Ovary (tissue), 7 donors: ENCODE measurements at regions not wholly inside any gene's neighbourhood (a gene's known extent, or its start where the extent isn't known, plus 50 kb on each side); places are given as distances from the start of the nearest gene placed in this dataset.

Experiments used
- DNase-seq, 5 donors: peaks; one replicate each; pipeline ENCODE4 v3.0.0-alpha.2; 2019 to 2020
- H3K27ac ChIP-seq, 2 donors: fragments of 200-600 bp; one replicate each; pipeline versions ENCODE4 v1.5.1 to v1.8.0; 2019 to 2022
- H3K27me3 ChIP-seq: fragments of 200-600 bp; one replicate; pipeline ENCODE4 v1.8.0; 2022
- H3K36me3 ChIP-seq: fragments of 200-600 bp; sonication (generic); one replicate; pipeline ENCODE4 v1.5.1; 2019
- H3K4me1 ChIP-seq: one replicate; pipeline ENCODE4 v1.8.1; 2013; ENCODE audit warnings: mild to moderate bottlenecking, moderate library complexity; ENCODE audit not compliant: insufficient read depth
- H3K4me3 ChIP-seq: fragments of 200-600 bp; sonication (generic); one replicate; pipeline ENCODE4 v1.5.1; 2017
- H3K9me3 ChIP-seq, 2 donors: fragments of 200-600 bp in 1 of 2; sonication (generic) in 1 of 2; one replicate each; pipeline versions ENCODE4 v1.5.1 to v1.8.1; 2013 to 2019; ENCODE audit warnings: mild to moderate bottlenecking in 1 of 2, moderate library complexity in 1 of 2
- CTCF ChIP-seq, 3 donors: fragments of 450-650 bp in 2 of 3; fragments of 200-600 bp in 1 of 3; IDR thresholded peaks; one replicate each; pipeline versions ENCODE4 v1.5.1 to v1.8.0; 2016 to 2022; ENCODE audit warnings: antibody characterized with exemption in 3 of 3, mild to moderate bottlenecking in 1 of 3
- EP300 ChIP-seq: sonication (generic); formaldehyde crosslinking; IDR thresholded peaks from one replicate; pipeline ENCODE4 v1.6.1; 2017; ENCODE audit warnings: antibody characterized with exemption
- POLR2A ChIP-seq: fragments of 450-650 bp; IDR thresholded peaks from one replicate; pipeline ENCODE4 v1.6.1; 2017; ENCODE audit warnings: antibody characterized with exemption, mild to moderate bottlenecking, moderate library complexity
- WGBS, 3 donors: extraction: QIAGEN DNeasy Blood & Tissue Kit in 1 of 3; methylation state at CpG; one replicate each; pipeline versions ENCODE4 v1.1.5 to v1.1.7; 2013 to 2017; 5-methylcytosine and 5-hydroxymethylcytosine counted together
- intact Hi-C, 4 donors: fragments of 100-400 bp; cut with DNase I; formaldehyde crosslinking; loops; one replicate each; pipeline versions ENCODE4 v1.11.0 to v1.15.1; 2022 to 2023
- donor health status: DM: no; HTN: no; CAD: no; lungs with moderate emphysema.
- donor health status: DM: no; HTN: no; CAD: no.
- donor health status: Bipolar disorder and iron deficiency.
- donor health status: DM: no; HTN: no; CAD: no.
- donor health status: DM: yes; HTN: yes; CAD: no.

GRCh38 chr4:106738121-106738520, 298.0 kb downstream of the DKK2 start:
- WGBS, 3 donors, result 58 to 69% (median 59%) methylated on average over 5 of the region's 5 CpGs
- Histone ChIP-seq H3K4me3 (no peak overlapping the region), H3K27me3 (no peaks in the 10 kb centered on the region), H3K9me3 (no peaks in the 10 kb centered on the region), H3K27ac (no peak overlapping the region), H3K4me1 (no peaks in the 10 kb centered on the region), H3K36me3 (no peaks in the 10 kb centered on the region)
- no peak for DNase-seq
- TF ChIP-seq POLR2A (no peak), EP300 (no peak), CTCF (IDR thresholded peaks at IDR 0.05) (no peak)
- intact Hi-C loops, result no loop called here

DNA sequence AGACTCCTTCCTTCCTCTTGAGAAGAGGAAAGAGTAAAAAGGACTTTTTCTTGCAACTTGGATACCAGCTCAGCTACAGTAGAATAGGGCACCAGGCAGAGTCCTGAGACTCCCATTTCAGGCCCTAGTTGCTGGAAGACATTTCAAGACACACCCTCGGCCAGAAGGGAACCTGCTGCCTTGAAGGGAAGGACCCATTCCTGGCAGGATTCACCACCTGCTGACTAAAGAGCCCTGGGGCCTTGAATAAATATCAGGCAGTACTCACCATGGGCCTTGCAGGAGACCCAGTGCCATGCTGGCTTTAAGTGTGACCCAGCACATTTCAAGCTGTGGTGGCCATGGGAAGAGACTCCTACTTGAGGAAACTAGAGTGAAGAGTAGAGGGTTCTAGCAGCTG, 317.6 kb downstream of the DKK2 start:
- TF ChIP-seq CTCF (IDR thresholded peaks at IDR 0.05) (no peak), POLR2A (no peak), EP300 (no peak)
- DNase-seq, result peak in 1 of 5 donors; percentile 4
- H3K27ac ChIP-seq, result no peak overlapping the region
- intact Hi-C loops, result no loop called here
- H3K4me1 ChIP-seq, result no peaks in the 10 kb centered on the region
- H3K27me3 ChIP-seq, result no peaks in the 10 kb centered on the region
- no peaks in the 10 kb centered on the region for H3K36me3 ChIP-seq
- 88 to 100% (median 94%) methylated on average over 1 of the region's 1 CpG for WGBS, 3 donors
- no peak overlapping the region for H3K4me3 ChIP-seq
- no peaks in the 10 kb centered on the region for H3K9me3 ChIP-seq

DNA sequence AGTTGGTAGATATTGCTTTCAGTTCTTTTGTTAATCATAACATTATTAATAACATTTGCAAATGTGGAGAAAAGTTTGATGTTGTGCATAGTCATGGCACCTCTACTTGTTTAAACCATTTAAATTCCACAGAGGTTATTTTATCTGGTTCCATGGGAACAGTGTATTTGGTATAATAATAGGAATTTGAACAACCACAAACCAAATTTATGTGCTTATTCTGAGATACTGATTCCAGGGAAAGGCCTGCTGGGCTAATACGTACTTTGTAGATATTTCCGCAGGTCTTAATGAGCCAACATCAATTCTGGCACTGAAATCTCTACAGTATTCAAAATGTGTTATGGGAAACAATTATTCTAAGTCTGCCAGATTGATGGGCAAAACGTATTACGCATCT, 319.0 kb downstream of the DKK2 start:
- Histone ChIP-seq H3K27me3 (no peaks in the 10 kb centered on the region), H3K27ac (no peak overlapping the region), H3K4me3 (no peak overlapping the region), H3K36me3 (no peaks in the 10 kb centered on the region), H3K4me1 (no peaks in the 10 kb centered on the region), H3K9me3 (no peaks in the 10 kb centered on the region)
- no peak for TF ChIP-seq CTCF (IDR thresholded peaks at IDR 0.05)
- no peak for TF ChIP-seq POLR2A
- no peak for TF ChIP-seq EP300
- DNase-seq, result no peak
- 35 to 52% (median 47%) methylated on average over 4 of the region's 4 CpGs for WGBS, 3 donors
- intact Hi-C loops, result no loop called here

DNA sequence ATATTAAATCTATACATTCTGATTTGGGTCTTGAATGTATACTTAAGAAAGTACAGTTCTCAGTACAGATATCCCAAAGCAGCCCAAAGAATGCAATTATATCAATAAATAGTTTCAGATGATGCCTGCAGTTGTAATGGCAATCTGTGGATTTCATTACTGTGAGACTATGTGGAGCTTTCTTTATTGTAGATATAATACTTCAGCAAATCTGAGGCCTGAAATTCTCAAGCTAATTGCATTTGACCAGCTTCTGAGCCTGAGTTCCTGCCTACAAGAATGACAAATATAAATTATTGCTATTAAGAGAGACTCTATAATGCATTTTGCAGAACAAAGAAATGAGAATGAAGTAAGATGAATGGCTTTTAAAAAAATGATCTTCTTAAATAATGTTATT, 320.3 kb downstream of the DKK2 start:
- no peaks in the 10 kb centered on the region for H3K9me3 ChIP-seq
- H3K27me3 ChIP-seq, result no peaks in the 10 kb centered on the region
- intact Hi-C loops, result no loop called here
- no peak overlapping the region for H3K4me3 ChIP-seq
- no peak overlapping the region for H3K27ac ChIP-seq
- TF ChIP-seq EP300 (no peak), POLR2A (no peak), CTCF (IDR thresholded peaks at IDR 0.05) (no peak)
- DNase-seq, result no peak
- no peaks in the 10 kb centered on the region for H3K36me3 ChIP-seq
- no peaks in the 10 kb centered on the region for H3K4me1 ChIP-seq

GRCh38 chr4:106708464-106708816, 327.7 kb downstream of the DKK2 start:
- Histone ChIP-seq H3K27ac (no peak overlapping the region), H3K9me3 (no peaks in the 10 kb centered on the region), H3K4me3 (no peak overlapping the region), H3K27me3 (no peaks in the 10 kb centered on the region), H3K4me1 (no peaks in the 10 kb centered on the region), H3K36me3 (no peaks in the 10 kb centered on the region)
- 67 to 70% (median 68%) methylated on average over 5 of the region's 5 CpGs for WGBS, 3 donors
- intact Hi-C loops, result no loop called here
- TF ChIP-seq CTCF (IDR thresholded peaks at IDR 0.05) (no peak), POLR2A (no peak), EP300 (no peak)
- DNase-seq, result no peak
